Left renal cortex interstitium (tissue), 4 donors: ENCODE measurements at regions not wholly inside any gene's neighbourhood (a gene's known extent, or its start where the extent isn't known, plus 50 kb on each side); places are given as distances from the start of the nearest gene placed in this dataset.

Experiments used
- DNase-seq, 4 donors: peaks; one replicate each; pipeline ENCODE4 v3.0.0-alpha.2; 2013; ENCODE audit warnings: low read depth in 4 of 4, low spot score in 2 of 4, missing footprints in 1 of 4

DNA sequence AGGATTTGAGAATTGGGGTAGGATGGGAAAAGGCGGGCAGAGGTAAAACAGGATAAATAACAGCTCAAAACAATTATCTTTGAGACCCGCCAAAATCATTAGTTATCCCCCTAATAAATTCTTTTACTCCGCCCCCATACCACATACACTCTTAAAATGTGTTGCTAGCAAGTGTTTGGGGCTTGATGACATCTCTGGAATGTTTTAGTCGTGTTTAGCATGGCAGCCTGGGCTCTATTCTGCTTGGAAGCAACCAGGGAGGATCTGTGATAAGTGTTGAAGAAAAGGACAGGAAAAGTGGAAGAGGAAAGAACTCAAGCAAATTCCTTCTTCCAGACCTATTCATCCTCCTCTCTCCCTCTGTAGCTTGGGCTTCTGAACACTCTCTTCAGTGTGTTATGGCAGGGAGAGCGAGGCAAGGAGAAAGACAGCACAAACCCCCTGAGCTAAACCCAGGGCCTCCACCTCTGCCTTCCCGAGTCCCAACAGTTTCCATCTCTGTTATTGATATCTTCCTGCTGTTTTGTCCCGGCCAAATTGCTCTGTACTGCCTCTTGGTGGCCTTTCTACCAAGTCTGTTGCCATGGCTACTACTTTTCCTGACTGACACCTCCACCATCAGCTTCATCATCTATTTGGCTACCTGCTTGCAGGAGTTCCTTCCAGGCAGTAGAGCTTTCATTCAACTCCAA lies 135.8 kb downstream of the RPL22L1 start:
- DNase-seq = no peak

GRCh38 chr3:170732660-170733245 lies 137.2 kb downstream of the RPL22L1 start:
- DNase-seq = no peak

DNA sequence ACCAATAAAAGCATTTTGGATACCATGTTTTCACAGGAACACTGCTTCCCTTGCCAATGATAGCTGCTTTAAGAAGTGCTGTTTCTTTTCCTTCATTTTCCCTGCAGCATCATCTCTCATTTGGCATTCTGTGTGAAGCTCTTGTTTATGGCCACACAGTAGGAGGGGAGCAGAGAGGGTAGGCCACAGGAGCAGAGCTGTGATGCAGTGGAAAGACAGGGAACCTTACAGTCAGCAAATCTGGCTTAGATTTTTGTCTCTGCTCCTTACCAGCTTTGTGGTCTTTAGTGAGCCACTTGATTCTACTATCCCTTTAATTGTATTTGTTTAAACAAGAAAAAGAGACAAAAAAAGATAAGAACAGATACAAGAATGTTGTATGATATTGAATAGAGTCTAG lies 138.7 kb downstream of the RPL22L1 start:
- no peak for DNase-seq

DNA sequence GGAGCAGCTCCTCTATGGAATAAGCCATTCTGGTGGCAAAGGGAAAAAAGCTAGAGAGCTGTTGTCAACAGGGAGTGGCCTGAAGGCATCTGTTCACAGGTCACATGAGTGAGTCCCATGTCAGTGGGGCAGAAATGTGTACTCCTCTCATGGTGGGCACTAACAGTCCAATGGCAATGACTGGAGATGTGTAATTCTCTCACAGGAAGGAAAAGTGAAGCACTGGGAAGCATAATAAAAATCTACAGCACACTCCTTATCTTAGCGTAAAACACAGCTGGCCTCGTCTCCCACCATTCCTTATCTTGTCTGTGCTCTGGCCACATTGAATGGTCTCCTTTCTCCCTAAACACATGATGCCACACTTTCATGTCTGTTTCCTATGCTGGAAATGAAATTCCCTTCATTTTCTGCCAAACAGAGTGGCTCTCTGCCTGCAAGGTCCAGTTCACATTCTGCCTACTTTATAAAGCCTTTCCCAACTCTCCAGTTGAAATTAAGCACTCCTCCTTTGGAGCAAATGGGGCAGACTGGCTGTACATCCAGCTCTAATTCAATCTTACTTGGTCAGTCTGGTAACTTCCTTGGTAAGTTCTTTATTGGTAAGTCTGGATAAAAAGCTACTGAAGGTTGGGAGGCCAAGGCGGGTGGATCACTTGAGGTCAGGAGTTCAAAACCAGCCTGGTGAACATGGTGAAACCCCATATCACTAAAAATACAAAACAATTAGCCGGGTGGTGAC lies 139.8 kb downstream of the RPL22L1 start:
- no peak for DNase-seq

GRCh38 chr3:170728181-170728580 lies 141.8 kb downstream of the RPL22L1 start:
- DNase-seq = no peak

- DNase-seq = no peak
Observed at GRCh38 chr3:170727754-170728153, 141.9 kb upstream of the SLC7A14 start.

GRCh38 chr3:170726976-170727661 lies 141.2 kb upstream of the SLC7A14 start:
- no peak for DNase-seq

DNA sequence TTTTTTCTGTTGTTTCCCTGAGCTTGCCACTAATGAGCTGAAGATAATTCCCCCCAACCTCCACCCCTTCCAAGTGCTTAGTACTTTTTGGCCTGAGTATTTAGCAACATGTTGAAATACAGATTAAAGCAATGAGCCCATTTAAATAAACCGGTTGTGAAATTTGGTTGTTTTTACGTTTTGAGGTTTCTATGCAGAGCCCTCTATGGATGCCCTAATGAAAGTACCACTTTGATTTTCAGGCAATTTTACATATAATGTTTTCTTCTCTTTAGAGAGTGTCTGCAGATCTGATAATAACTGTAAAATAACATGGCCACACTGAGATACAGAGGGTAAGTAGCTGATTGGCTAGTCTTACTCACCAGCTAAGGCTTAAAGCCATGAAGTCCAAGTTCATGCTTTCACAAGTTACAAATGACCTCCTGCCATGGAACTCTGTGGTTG lies 139.4 kb upstream of the SLC7A14 start:
- DNase-seq = no peak

- DNase-seq = no peak
Observed at GRCh38 chr3:170724599-170725280, 138.9 kb upstream of the SLC7A14 start.

DNA sequence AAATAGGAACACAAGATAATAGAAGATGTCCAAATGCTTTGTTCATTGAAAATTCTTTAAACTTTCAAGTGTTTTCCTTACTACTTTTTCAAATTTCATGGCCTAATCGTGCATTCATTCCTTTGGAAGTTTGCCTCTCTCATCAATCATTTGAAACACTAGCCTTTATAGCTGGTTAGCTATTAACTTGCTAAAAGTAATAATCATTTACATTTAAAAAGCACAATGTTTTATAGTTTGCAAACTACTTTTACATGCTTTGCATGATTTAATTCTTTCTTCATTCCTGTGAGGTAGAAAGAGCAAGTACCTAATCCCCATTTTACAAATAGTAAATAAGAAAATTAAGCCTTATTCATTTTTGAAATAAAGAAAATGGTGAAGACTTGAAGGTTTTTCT lies 137.4 kb upstream of the SLC7A14 start:
- peak in 1 of 4 donors; percentile 24 for DNase-seq

GRCh38 chr3:170721563-170721962 lies 135.7 kb upstream of the SLC7A14 start:
- DNase-seq = no peak

- DNase-seq = no peak
Observed at GRCh38 chr3:170719300-170719699, 133.4 kb upstream of the SLC7A14 start.

DNA sequence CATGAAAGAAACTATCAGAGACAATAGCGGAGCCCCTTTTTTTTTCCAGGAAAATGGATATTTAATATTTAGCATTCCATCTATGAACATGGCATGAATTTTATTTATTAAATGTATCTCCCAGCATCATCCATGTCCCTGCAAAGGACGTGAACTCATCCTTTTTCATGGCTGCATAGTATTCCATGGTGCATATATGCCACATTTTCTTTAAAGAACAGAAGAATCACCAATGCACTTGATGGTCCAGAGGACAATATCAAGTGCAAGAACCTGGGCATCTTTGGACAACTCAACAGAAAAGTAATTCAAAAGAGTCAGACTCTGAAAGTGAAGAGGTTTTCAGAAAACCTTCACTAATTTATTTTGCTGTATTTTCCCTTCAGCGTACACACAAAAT lies 133.0 kb upstream of the SLC7A14 start:
- no peak for DNase-seq

- no peak for DNase-seq
Observed at GRCh38 chr3:170717410-170718402, 131.8 kb upstream of the SLC7A14 start.

DNA sequence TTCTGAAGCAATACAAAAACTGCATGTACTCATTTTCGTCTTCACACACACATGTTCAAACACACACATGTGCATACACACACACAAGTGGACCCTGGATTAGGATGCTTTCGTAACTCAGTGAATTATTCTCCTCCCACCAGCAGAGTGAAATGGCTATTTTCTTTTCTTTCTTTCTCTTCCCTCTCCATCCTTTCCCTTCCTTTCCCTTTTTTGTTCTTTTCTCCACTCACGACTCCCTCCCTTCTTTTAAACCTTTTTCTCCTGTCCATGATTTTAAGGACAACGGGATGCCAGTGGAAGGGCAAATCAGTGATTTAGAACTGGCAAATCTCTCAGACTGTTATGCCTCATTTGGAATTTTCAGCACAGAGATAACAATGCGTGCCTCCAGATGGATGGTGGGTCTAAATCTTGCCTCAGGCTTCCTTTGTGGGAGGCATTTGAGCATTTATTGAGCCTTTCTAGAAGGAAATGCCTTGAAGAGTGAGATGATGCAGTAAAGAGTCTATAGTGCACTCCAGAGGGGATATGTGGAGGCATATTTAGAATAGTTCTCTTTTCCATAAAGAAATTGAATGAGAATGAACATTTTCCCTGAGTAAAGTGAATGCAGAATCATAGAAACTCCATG lies 130.4 kb upstream of the SLC7A14 start:
- no peak for DNase-seq

GRCh38 chr3:170714562-170715535 lies 129.0 kb upstream of the SLC7A14 start:
- no peak for DNase-seq

- DNase-seq = no peak
Observed at GRCh38 chr3:170714122-170714521, 128.2 kb upstream of the SLC7A14 start.

DNA sequence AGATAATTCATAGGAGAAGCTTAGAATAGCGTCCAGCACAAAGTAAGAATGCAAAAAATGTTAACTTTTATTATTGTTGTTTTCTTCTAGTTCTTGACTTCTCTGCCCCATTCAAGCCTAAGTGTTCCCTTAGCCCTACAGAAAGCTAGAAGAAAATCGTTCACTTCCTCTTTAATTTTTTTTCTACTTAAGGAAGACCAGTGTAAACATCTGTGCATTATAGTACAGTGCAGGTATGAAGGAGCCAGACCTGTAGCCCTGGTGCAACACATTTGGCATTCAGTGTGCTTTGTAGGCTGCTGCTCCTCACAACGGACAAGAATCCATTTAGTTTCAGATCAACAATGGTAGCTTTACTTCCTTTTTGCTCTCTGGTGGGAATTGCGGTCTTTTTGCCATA lies 127.8 kb upstream of the SLC7A14 start:
- no peak for DNase-seq
